Activated CD8-positive, alpha-beta T cell treated with anti-CD3 and anti-CD28 coated beads for 36 hours (primary cell): ENCODE measurements at regions not wholly inside any gene's neighbourhood (a gene's known extent, or its start where the extent isn't known, plus 50 kb on each side); places are given as distances from the start of the nearest gene placed in this dataset.

Experiments used
- ATAC-seq: fragments of 200-7000 bp; cut with Tn5 transposase; one replicate; pipeline ENCODE4 v1.10.0; 2021; ENCODE audit warnings: mild to moderate bottlenecking, moderate library complexity
- CTCF ChIA-PET: fragments of 350-600 bp; sonication (Branson Sonifier 250); formaldehyde crosslinking; loops from one replicate; lab custom pipeline; 2021; ENCODE audit warnings: antibody characterized with exemption; lab: Charles Lee
- POLR2A ChIA-PET: fragments of 350-600 bp; sonication (Branson Sonifier 250); formaldehyde crosslinking; loops from one replicate; lab custom pipeline; 2021; ENCODE audit warnings: antibody characterized with exemption; lab: Charles Lee
- DNase-seq: peaks from one replicate; pipeline ENCODE4 v3.0.0-alpha.2; 2020
- H3K27ac Mint-ChIP-seq: one replicate; pipeline ENCODE4 v1.8.0; 2021; ENCODE audit warnings: mild to moderate bottlenecking, mixed read lengths
- H3K27me3 Mint-ChIP-seq: one replicate; pipeline ENCODE4 v1.8.0; 2021; ENCODE audit warnings: mixed read lengths
- H3K36me3 Mint-ChIP-seq: one replicate; pipeline ENCODE4 v1.8.0; 2021; ENCODE audit warnings: low read depth, mixed read lengths
- H3K4me1 Mint-ChIP-seq: one replicate; pipeline ENCODE4 v1.8.0; 2021; ENCODE audit warnings: low read depth, mixed read lengths
- H3K4me3 Mint-ChIP-seq: one replicate; pipeline ENCODE4 v1.8.0; 2021; ENCODE audit warnings: mild to moderate bottlenecking, moderate library complexity, mixed read lengths
- H3K9me3 Mint-ChIP-seq: one replicate; pipeline ENCODE4 v1.8.0; 2021; ENCODE audit warnings: mixed read lengths
- CTCF ChIP-seq: fragments of 200-600 bp; IDR thresholded peaks from one replicate; pipeline ENCODE4 v1.8.0; 2022; ENCODE audit warnings: antibody characterized with exemption, mild to moderate bottlenecking
- intact Hi-C: fragments of 100-400 bp; cut with micrococcal nuclease; formaldehyde crosslinking; loops from one replicate; pipeline ENCODE4 v1.10.0; 2022

GRCh38 chr6:137676888-137677287, 182.7 kb upstream of the OLIG3 start:
- Mint-ChIP-seq H3K4me3 (peak overlapping the region; percentile 24), H3K36me3 (no peaks in the 10 kb centered on the region), H3K9me3 (no peaks in the 10 kb centered on the region), H3K27ac (peak overlapping the region; percentile 65), H3K27me3 (peaks cover 4% of the 10 kb centered on the region), H3K4me1 (peaks cover 36% of the 10 kb centered on the region)
- intact Hi-C loops: no loop called here
- ChIA-PET POLR2A (no interaction called here), CTCF (interaction anchor here (0.9 to 1.0 kb wide), 2 partner anchors 10 to 20 kb away, joined by 3 to 4 read pairs; no protein-coding TSS in a partner anchor)
- no peak for TF ChIP-seq CTCF
- peak; percentile 45 for ATAC-seq
- no peak for DNase-seq

GRCh38 chr6:137677709-137678108, 183.5 kb upstream of the OLIG3 start:
- peaks cover 2% of the 10 kb centered on the region for H3K9me3 Mint-ChIP-seq
- no peak for TF ChIP-seq CTCF
- peaks cover 4% of the 10 kb centered on the region for H3K27me3 Mint-ChIP-seq
- H3K36me3 Mint-ChIP-seq: no peaks in the 10 kb centered on the region
- H3K27ac Mint-ChIP-seq: no peak overlapping the region
- CTCF ChIA-PET: interaction anchor here (0.9 kb wide), 1 partner anchor 19 kb away, joined by 3 read pairs; no protein-coding TSS in a partner anchor
- DNase-seq: no peak
- no peak for ATAC-seq
- peaks cover 36% of the 10 kb centered on the region for H3K4me1 Mint-ChIP-seq
- POLR2A ChIA-PET: no interaction called here
- no peak overlapping the region for H3K4me3 Mint-ChIP-seq
- intact Hi-C loops: no loop called here

GRCh38 chr6:137678451-137678850, 184.3 kb upstream of the OLIG3 start:
- Mint-ChIP-seq H3K27me3 (peaks cover 4% of the 10 kb centered on the region), H3K4me1 (peaks cover 36% of the 10 kb centered on the region), H3K36me3 (no peaks in the 10 kb centered on the region), H3K4me3 (peak overlapping the region; percentile 1), H3K27ac (peak overlapping the region; percentile 53), H3K9me3 (peaks cover 2% of the 10 kb centered on the region)
- intact Hi-C loops: no loop called here
- CTCF ChIA-PET: interaction anchor here (0.7 to 0.9 kb wide), 2 partner anchors 18 to 69 kb away, joined by 3 read pairs; no protein-coding TSS in a partner anchor
- peak; percentile 47 for DNase-seq
- peak; percentile 70 for ATAC-seq
- POLR2A ChIA-PET: no interaction called here
- no peak for TF ChIP-seq CTCF

- CTCF ChIA-PET: interaction anchor here (0.9 to 2.4 kb wide), 6 partner anchors 10 to 24 kb away, joined by 3 to 18 read pairs (median 4); no protein-coding TSS in a partner anchor
- no peaks in the 10 kb centered on the region for H3K27me3 Mint-ChIP-seq
- H3K36me3 Mint-ChIP-seq: no peaks in the 10 kb centered on the region
- TF ChIP-seq CTCF: no peak
- peaks cover 34% of the 10 kb centered on the region for H3K4me1 Mint-ChIP-seq
- DNase-seq (no peak), ATAC-seq (peak; percentile 50)
- H3K4me3 Mint-ChIP-seq: no peak overlapping the region
- peaks cover 2% of the 10 kb centered on the region for H3K9me3 Mint-ChIP-seq
- intact Hi-C loops: loop anchor here (2.0 kb wide), 1 partner anchor 18 kb away; no protein-coding TSS in a partner anchor
- H3K27ac Mint-ChIP-seq: no peak overlapping the region
- POLR2A ChIA-PET: interaction anchor here (0.6 to 2.1 kb wide), 4 partner anchors 13 to 186 kb away, joined by 3 to 9 read pairs (median 4); partner anchors contain the start of gene TNFAIP3
These were observed 186.2 kb upstream of the TNFAIP3 start for GRCh38 chr6:137680705-137681346.
